ENCODE measurements at regions not wholly inside any gene's neighbourhood (a gene's known extent, or its start where the extent isn't known, plus 50 kb on each side); places are given as distances from the start of the nearest gene placed in this dataset.

GRCh38 chr6:84998223-84998622 lies 233.8 kb upstream of the TBX18 start:
- TF ChIP-seq, protein P1, sequence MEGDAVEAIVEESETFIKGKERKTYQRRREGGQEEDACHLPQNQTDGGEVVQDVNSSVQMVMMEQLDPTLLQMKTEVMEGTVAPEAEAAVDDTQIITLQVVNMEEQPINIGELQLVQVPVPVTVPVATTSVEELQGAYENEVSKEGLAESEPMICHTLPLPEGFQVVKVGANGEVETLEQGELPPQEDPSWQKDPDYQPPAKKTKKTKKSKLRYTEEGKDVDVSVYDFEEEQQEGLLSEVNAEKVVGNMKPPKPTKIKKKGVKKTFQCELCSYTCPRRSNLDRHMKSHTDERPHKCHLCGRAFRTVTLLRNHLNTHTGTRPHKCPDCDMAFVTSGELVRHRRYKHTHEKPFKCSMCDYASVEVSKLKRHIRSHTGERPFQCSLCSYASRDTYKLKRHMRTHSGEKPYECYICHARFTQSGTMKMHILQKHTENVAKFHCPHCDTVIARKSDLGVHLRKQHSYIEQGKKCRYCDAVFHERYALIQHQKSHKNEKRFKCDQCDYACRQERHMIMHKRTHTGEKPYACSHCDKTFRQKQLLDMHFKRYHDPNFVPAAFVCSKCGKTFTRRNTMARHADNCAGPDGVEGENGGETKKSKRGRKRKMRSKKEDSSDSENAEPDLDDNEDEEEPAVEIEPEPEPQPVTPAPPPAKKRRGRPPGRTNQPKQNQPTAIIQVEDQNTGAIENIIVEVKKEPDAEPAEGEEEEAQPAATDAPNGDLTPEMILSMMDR (IDR thresholded peaks at IDR 0.05), result no peak
- no peak for TF ChIP-seq POLR2A (IDR thresholded peaks at IDR 0.05)
